ENCODE measurements at regions not wholly inside any gene's neighbourhood (a gene's known extent, or its start where the extent isn't known, plus 50 kb on each side); places are given as distances from the start of the nearest gene placed in this dataset.

DNA sequence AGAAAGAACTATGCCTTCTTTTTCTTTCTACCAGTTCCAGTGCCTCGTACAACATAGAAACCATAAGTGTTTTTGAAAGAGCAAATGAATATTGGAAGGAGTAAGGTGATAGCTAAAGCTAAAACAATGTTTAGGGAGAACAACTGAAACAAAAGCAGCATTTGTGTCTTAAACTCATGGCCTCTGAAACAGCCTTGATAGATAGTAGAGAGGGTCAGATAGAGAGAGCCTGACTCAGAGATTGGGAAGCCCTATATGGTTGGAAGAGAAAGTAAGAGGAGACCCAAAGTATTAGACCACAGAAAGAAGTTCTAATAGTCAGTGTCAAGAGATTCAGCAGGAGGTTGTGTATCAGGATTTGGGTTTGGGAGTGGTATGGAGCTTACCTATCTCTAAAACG lies 79.6 kb upstream of the IFNG-AS1 start:
- no peak for TF ChIP-seq POLR2AphosphoS5 (IDR thresholded peaks at IDR 0.05)
- no peak for TF ChIP-seq POLR2A (IDR thresholded peaks at IDR 0.05)
- TF ChIP-seq, protein P1, sequence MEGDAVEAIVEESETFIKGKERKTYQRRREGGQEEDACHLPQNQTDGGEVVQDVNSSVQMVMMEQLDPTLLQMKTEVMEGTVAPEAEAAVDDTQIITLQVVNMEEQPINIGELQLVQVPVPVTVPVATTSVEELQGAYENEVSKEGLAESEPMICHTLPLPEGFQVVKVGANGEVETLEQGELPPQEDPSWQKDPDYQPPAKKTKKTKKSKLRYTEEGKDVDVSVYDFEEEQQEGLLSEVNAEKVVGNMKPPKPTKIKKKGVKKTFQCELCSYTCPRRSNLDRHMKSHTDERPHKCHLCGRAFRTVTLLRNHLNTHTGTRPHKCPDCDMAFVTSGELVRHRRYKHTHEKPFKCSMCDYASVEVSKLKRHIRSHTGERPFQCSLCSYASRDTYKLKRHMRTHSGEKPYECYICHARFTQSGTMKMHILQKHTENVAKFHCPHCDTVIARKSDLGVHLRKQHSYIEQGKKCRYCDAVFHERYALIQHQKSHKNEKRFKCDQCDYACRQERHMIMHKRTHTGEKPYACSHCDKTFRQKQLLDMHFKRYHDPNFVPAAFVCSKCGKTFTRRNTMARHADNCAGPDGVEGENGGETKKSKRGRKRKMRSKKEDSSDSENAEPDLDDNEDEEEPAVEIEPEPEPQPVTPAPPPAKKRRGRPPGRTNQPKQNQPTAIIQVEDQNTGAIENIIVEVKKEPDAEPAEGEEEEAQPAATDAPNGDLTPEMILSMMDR (IDR thresholded peaks at IDR 0.05) = no peak

Data from gastroesophageal sphincter (tissue), 3 donors.